GM12872 (cell line): ENCODE measurements at regions not wholly inside any gene's neighbourhood (a gene's known extent, or its start where the extent isn't known, plus 50 kb on each side); places are given as distances from the start of the nearest gene placed in this dataset.

Experiments
- TF ChIP-seq, protein P1 (sequence below): IDR thresholded peaks from 3 replicates; pipeline ENCODE4 v1.5.1; 2011; ENCODE audit warnings: low read depth, mild to moderate bottlenecking, low read length, moderate library complexity; ENCODE audit not compliant: insufficient read depth

- TF ChIP-seq, protein P1, sequence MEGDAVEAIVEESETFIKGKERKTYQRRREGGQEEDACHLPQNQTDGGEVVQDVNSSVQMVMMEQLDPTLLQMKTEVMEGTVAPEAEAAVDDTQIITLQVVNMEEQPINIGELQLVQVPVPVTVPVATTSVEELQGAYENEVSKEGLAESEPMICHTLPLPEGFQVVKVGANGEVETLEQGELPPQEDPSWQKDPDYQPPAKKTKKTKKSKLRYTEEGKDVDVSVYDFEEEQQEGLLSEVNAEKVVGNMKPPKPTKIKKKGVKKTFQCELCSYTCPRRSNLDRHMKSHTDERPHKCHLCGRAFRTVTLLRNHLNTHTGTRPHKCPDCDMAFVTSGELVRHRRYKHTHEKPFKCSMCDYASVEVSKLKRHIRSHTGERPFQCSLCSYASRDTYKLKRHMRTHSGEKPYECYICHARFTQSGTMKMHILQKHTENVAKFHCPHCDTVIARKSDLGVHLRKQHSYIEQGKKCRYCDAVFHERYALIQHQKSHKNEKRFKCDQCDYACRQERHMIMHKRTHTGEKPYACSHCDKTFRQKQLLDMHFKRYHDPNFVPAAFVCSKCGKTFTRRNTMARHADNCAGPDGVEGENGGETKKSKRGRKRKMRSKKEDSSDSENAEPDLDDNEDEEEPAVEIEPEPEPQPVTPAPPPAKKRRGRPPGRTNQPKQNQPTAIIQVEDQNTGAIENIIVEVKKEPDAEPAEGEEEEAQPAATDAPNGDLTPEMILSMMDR, result no peak
Observed at GRCh38 chr14:41403360-41403759, 203.3 kb upstream of the LRFN5 start.

DNA sequence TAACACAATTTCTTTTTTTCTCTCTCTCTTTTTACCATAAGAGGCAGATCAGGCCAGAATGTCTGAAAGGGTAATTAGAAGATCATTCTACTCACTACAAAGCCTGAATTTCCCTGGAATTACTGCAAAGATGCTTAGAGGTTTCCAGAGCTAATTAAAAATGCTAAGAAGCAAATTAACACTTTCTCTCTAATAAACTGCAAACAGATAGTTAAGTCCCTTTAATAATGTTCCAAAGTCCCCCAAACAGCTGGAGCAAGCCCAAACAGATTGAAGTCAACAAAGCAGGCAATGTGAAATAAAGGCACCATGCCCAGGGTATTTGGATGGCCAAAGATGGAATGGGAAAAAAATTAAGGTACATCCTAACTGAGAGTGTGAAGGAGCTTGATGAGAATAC, 208.8 kb upstream of the LRFN5 start:
- TF ChIP-seq, protein P1, result no peak

GRCh38 chr14:41393512-41393911, 213.2 kb upstream of the LRFN5 start:
- TF ChIP-seq, protein P1, result no peak

DNA sequence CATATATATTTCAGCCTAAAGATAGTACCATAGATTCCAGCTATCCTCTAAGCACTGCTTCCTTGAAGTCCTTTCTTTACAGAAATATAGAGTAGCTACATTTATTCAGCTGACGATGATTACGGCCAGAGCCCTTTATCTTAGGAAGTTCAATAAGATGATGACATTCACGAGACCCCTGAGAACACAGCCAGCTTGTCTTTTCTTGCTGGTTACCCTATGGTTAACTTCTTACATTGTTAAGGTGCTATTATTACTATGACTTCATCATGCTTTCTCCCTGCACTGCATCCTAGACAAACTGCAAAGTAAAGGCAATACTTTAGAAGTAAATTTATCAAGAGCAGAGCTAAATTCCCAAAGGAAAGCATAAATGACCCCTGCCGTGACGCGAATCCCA, 214.4 kb upstream of the LRFN5 start:
- TF ChIP-seq, protein P1, result no peak

- TF ChIP-seq, protein P1, result no peak
Observed at GRCh38 chr14:41389355-41389754, 217.3 kb upstream of the LRFN5 start.

- TF ChIP-seq, protein P1, result no peak
Observed at GRCh38 chr14:41385797-41386196, 220.9 kb upstream of the LRFN5 start.

GRCh38 chr14:41380017-41380416, 226.7 kb upstream of the LRFN5 start:
- TF ChIP-seq, protein P1, result no peak

DNA sequence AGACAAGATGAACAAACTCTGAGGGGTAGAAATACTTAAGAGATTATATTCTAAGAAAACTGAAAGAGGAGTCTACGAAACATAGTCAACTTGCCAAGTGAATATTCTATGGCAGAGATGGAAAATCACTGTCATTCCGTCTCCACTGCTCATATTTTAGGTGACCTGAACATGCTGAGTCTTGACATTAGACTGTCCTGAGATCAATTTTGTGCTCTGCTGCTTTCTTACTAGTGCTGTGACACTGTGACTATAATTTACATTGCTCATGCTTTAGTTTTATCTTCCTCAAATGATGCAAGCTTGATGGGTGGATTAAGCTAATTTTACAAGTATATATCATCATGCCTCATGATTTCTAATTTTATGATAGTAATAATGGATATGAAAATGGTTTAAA, 228.2 kb upstream of the LRFN5 start:
- TF ChIP-seq, protein P1, result no peak
